Right cardiac atrium (tissue), 5 donors: ENCODE measurements at regions not wholly inside any gene's neighbourhood (a gene's known extent, or its start where the extent isn't known, plus 50 kb on each side); places are given as distances from the start of the nearest gene placed in this dataset.
A peak's percentile ranks its signal among the peaks of the same experiment; 100 is the strongest.

Source experiments
- ATAC-seq, 2 donors: fragments of 200-7000 bp; cut with Tn5 transposase; one replicate each; pipeline versions ENCODE4 v1.8.0 to v1.9.1; 2020; ENCODE audit warnings: moderate library complexity in 2 of 2, mild to moderate bottlenecking in 1 of 2
- DNase-seq, 3 donors: peaks; one replicate each; pipeline ENCODE4 v3.0.0-alpha.2; 2020
- H3K27ac ChIP-seq: one replicate; pipeline ENCODE4 v1.5.1; 2013; ENCODE audit warnings: mild to moderate bottlenecking, low read length, control low read depth, moderate library complexity
- H3K27me3 ChIP-seq: one replicate; pipeline ENCODE4 v1.6.1; 2013; ENCODE audit not compliant: control insufficient read depth, insufficient read depth
- H3K4me1 ChIP-seq: one replicate; pipeline ENCODE4 v1.6.1; 2013; ENCODE audit warnings: low read length; ENCODE audit not compliant: control insufficient read depth, insufficient read depth
- H3K4me3 ChIP-seq: one replicate; pipeline ENCODE4 v1.5.1; 2013; ENCODE audit warnings: low read length, control low read depth
- H3K9me3 ChIP-seq: one replicate; pipeline ENCODE4 v1.6.1; 2013; ENCODE audit warnings: low read length; ENCODE audit not compliant: control insufficient read depth
- WGBS: extraction: QIAGEN DNeasy Blood & Tissue Kit; methylation state at CpG from one replicate; pipeline ENCODE4 v1.1.7; 2013; 5-methylcytosine and 5-hydroxymethylcytosine counted together
- intact Hi-C, 4 donors: fragments of 100-400 bp; cut with DNase I; formaldehyde crosslinking; loops; one replicate each; pipeline versions ENCODE4 v1.11.0 to v1.14.0; 2022 to 2023
- donor health status: healthy with polysubstance abuse.
- donor health status: DM: no; HTN: yes; CAD: no.
- donor health status: DM: no; HTN: no; CAD: no.
- donor health status: DM: no; HTN: yes; CAD: no; lungs with severe emphysema.
- donor health status: DM: yes; HTN: yes; CAD: no.

DNA sequence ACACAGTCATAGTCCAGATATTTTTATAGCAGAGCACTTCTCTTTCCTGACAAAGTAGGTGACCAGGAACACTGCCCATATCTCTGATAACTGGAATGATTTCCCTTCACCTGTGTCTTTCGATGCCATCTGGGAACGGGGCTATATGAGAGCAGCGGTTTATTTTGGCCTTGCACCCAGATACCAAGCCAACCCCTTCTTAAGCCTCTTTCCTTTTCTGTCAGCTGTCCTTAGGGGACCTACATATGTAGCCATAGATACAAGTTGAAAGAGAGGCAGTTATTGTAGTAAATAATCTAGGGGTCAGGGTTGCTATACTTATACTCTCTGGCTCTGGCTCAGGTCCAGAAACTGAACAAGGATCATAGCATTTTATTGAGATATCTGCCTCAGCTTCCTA, 128.8 kb downstream of the NHLRC3 start:
- no peak overlapping the region for H3K27ac ChIP-seq
- no peak overlapping the region for H3K4me3 ChIP-seq
- no peaks in the 10 kb centered on the region for H3K27me3 ChIP-seq
- H3K9me3 ChIP-seq: no peaks in the 10 kb centered on the region
- H3K4me1 ChIP-seq: no peaks in the 10 kb centered on the region
- intact Hi-C loops: no loop called here
- ATAC-seq (no peak), DNase-seq (no peak)
- WGBS: 56% methylated on average over 3 of the region's 3 CpGs

DNA sequence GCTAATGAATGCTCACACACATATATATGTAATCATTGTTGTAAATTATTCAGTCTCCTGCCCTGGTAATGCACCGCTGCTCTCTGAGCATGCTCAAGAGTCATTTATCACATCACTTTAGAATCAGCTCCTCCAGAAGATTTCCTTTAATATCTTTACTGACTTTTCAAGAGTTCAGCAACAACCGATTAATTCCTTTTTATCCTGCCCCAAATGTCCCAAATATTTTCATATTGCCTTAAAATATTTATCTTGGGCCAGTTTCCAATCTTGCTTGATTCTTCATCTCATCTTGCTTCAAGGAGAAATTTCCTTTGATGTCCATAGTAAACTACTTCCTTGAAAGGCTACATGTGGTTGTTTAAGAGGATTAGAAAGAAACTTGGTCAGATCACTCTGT, 132.5 kb downstream of the NHLRC3 start:
- Histone ChIP-seq H3K4me1 (no peaks in the 10 kb centered on the region), H3K27ac (no peak overlapping the region), H3K27me3 (no peaks in the 10 kb centered on the region), H3K9me3 (no peaks in the 10 kb centered on the region), H3K4me3 (no peak overlapping the region)
- ATAC-seq: no peak
- intact Hi-C loops: no loop called here
- 84% methylated on average over 2 of the region's 2 CpGs for WGBS
- DNase-seq: no peak

DNA sequence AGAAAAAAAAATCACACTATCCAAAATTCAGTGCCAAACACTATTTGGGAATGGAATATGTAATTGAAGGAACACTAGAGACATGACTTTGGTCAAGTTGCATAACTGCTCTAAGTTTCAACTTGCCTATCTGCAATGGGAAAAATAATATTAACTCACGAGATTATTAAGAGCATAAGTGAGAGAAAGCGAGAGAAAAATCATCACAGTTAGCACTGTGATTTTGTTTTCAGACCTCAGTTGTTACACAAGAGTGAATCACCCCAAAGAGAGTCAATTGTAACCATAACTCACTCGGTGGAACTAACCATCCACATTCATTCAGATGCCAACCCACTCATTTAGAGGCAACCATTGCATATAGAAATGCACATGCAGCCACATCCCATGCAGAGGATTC, 147.1 kb downstream of the NHLRC3 start:
- H3K9me3 ChIP-seq: no peaks in the 10 kb centered on the region
- 59% methylated on average over 3 of the region's 3 CpGs for WGBS
- DNase-seq (no peak), ATAC-seq (peak; percentile 57 to 89)
- H3K4me1 ChIP-seq: peaks cover 2% of the 10 kb centered on the region
- H3K27me3 ChIP-seq: no peaks in the 10 kb centered on the region
- no peak overlapping the region for H3K4me3 ChIP-seq
- intact Hi-C loops: no loop called here
- H3K27ac ChIP-seq: peak overlapping the region; percentile 9

DNA sequence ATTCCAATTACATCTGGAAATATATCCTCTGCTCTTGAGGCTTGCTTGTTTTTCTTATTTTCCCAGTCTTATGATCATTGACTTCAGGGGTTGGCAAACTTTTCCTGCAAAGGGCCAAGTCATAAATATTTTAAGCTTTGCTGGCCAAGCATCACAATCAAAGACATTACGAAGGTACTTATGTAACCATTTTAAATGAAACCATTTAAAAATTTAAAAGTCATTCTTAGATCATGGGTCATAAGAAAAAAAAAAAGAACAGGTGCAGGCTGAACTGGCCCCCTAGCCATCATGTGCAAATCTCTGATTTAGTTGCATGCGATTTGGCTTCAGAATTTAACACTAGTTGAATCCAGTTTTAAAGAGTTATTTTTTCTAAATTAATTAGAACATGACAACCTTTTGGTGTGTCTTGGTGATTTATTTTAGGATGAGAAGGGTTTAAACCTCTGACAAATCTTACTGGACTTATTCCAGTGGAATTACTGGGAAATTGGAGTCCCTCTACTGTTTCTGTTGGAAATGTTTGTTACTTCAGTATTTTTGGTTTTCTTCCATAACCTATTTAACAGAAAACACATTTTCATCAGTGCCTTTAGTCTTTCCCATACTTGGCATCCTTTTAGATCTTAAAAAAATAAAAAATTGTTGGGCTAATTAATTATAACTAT, 148.1 kb downstream of the NHLRC3 start:
- H3K27ac ChIP-seq: no peak overlapping the region
- H3K4me1 ChIP-seq: peaks cover 2% of the 10 kb centered on the region
- ATAC-seq (peak in 1 of 2 donors; percentile 68), DNase-seq (no peak)
- H3K9me3 ChIP-seq: no peaks in the 10 kb centered on the region
- 63% methylated on average over 2 of the region's 2 CpGs for WGBS
- intact Hi-C loops: no loop called here
- no peaks in the 10 kb centered on the region for H3K27me3 ChIP-seq
- no peak overlapping the region for H3K4me3 ChIP-seq

DNA sequence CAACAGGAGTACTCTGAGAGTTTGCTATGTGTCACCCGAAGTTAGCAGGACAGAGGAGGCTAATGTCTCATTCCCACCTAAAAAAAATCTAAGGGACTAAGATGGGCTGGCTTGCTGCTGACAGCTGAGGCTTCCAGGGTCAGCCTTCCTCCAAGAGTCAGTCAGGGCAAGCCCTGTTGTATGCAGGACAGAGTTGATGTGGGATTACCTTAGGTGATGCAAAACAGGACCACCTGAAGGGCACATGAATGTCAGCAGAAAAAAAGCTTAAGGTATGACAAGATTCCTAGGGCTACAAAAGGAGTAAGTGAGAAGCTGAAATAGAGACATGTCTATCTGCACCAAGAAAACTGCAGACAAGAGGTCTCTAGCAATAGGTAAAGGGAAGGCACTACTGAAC, 151.5 kb downstream of the NHLRC3 start:
- ATAC-seq (no peak), DNase-seq (no peak)
- Histone ChIP-seq H3K4me3 (no peak overlapping the region), H3K9me3 (no peaks in the 10 kb centered on the region), H3K27me3 (no peaks in the 10 kb centered on the region), H3K4me1 (peaks cover 2% of the 10 kb centered on the region), H3K27ac (no peak overlapping the region)
- WGBS: 79% methylated on average over 1 of the region's 1 CpG
- intact Hi-C loops: no loop called here

DNA sequence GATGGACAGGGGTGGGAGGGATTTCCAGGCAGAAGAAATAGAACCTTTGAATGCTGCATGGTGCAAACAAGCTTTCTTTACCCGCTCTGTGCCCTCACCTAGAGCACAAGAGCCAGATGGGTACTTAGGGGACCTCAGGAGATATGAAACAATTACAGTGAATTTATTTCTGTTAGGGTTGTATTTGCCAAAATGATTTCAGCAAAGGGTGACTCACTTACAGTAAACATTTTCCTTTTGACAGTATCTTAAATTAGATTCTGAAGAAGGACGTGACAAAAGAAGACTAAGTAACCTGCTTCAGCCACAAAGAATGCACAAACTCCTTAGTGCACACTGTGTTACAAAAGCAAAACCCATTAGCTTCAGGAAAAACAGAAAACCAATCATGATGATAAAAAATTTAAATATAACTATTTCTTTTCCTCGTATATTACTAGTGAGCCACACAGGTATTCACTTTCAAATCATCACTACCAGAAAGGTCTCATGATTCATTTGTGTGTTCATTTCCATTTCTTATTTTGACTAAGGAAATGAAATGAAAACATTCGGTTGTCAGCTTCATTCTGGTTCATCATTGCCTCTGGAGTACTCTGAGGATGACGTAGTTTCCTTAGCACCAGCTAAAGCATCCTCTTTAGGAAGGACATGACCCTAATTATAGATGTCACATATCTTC, 158.8 kb downstream of the NHLRC3 start:
- no peak for DNase-seq
- WGBS: 41% methylated on average over 5 of the region's 5 CpGs

DNA sequence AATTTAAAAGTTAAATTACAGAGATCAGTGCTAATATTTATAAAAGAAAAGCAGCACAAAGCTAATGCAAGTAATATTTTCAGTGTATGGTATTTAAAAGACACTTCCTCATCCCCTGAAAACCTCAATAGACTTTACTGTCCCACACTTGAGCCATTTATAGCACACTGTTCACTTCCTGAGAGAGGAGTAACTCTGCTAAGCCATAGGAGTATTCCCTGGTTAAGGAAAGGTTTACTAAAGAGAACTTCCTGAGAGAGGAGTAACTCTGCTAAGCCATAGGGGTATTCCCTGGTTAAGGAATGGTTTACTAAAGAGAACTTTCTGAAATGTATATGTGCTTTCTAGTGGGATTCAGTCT, 159.4 kb downstream of the NHLRC3 start:
- H3K4me1 ChIP-seq: peaks cover 7% of the 10 kb centered on the region
- intact Hi-C loops: no loop called here
- H3K4me3 ChIP-seq: no peak overlapping the region
- H3K27me3 ChIP-seq: no peaks in the 10 kb centered on the region
- no peak for DNase-seq
- ATAC-seq: no peak
- H3K27ac ChIP-seq: no peak overlapping the region
- H3K9me3 ChIP-seq: no peaks in the 10 kb centered on the region

More for the DNA sequence above, 158.8 kb downstream of the NHLRC3 start:
- Histone ChIP-seq H3K9me3 (no peaks in the 10 kb centered on the region), H3K27me3 (no peaks in the 10 kb centered on the region), H3K27ac (no peak overlapping the region), H3K4me3 (no peak overlapping the region), H3K4me1 (peaks cover 7% of the 10 kb centered on the region)
- intact Hi-C loops: no loop called here
- no peak for ATAC-seq

DNA sequence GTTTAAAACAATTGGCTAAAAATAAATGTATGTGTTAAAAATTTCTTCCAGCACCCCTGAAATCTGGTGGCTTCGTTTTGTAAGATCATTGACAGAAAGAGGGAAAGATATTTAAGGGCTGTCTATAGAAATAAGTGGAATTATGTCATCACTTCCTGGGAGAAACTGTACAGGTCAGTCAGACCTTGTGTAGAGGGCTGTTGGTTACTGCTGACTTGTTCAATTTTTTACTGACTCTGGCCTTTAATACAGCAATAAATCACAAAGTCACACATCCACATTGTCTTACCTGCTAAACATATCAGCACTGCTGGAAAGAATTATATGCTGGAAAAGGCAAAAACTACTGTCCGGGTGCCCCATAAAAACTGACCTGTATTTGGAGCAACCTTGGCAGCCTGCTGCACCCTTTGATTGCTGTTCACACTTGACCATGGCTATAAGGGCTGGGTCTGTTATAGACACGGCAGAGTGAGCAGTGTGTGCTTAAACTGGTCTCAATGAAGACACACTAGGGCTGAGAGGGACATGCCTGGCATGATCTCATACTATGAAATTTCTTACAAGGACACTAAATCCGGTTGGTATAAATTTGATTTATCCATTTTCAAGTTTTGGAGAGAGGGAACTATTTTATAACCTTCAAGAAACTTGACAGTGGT, 162.1 kb downstream of the NHLRC3 start:
- no peak overlapping the region for H3K27ac ChIP-seq
- 71% methylated on average over 4 of the region's 4 CpGs for WGBS
- no peaks in the 10 kb centered on the region for H3K9me3 ChIP-seq
- DNase-seq (no peak), ATAC-seq (no peak)
- no peak overlapping the region for H3K4me3 ChIP-seq
- H3K27me3 ChIP-seq: no peaks in the 10 kb centered on the region
- intact Hi-C loops: no loop called here
- H3K4me1 ChIP-seq: peaks cover 7% of the 10 kb centered on the region

DNA sequence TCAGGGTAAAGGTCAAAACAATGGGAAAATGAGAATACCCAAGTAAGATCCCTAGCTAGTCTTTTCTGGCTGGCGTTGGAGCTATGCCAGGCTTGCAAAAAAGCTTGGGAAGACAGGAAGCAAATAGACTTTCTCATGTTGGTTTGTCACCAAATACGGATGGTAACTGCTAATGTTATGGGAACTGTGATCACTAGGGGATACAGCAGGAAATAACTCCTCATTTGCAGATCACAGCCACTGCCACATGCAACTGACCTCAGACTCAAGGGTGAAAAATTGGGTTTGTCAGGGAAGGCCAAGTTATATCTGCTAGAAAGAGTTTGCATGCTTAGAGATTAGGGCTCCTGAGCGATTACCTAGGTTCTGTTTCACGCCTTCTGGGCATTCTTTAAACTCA, 162.9 kb downstream of the NHLRC3 start:
- peak; percentile 22 to 56 (median 41) for DNase-seq
- intact Hi-C loops: no loop called here
- H3K4me3 ChIP-seq: no peak overlapping the region
- peaks cover 7% of the 10 kb centered on the region for H3K4me1 ChIP-seq
- no peak for ATAC-seq
- no peaks in the 10 kb centered on the region for H3K27me3 ChIP-seq
- WGBS: 36% methylated on average over 4 of the region's 4 CpGs
- no peak overlapping the region for H3K27ac ChIP-seq
- no peaks in the 10 kb centered on the region for H3K9me3 ChIP-seq

DNA sequence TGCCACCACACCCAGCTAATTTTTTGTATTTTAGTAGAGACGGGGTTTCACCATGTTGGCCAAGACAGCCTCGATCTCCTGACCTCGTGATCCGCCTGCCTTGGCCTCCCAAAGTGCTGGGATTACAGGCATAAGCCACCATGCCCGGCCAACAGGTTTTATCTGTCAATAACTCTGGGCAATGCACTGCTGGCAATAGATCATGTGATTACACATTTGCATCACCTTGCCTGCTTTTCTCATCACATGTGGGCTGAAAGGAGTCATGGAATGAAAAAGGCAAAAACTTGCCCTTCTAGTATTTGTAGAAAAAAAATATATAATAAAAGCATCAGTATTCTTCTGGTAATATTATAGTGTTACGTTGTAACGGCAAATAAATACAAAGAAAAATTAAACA, 164.5 kb downstream of the NHLRC3 start:
- intact Hi-C loops: no loop called here
- H3K27ac ChIP-seq: no peak overlapping the region
- peaks cover 7% of the 10 kb centered on the region for H3K4me1 ChIP-seq
- DNase-seq (no peak), ATAC-seq (no peak)
- no peak overlapping the region for H3K4me3 ChIP-seq
- H3K9me3 ChIP-seq: no peaks in the 10 kb centered on the region
- no peaks in the 10 kb centered on the region for H3K27me3 ChIP-seq
- WGBS: 97% methylated on average over 7 of the region's 7 CpGs

DNA sequence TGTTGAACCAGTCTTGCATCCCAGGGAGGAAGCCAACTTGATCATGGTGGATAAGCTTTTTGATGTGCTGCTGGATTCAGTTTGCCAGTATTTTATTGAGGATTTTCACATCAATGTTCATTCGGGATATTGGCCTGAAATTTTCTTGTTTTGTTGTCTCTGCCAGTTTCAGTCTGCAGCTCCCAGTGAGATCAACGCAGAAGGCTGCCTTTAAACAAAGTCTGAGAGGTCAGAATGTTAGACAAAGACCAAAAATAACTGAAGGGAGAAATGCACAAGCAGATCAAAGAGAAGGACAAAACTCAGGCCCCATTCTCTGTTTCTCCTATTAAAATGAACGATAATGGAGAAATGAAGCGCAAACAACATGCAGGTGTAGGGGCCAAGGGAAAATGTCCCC, 170.4 kb downstream of the NHLRC3 start:
- Histone ChIP-seq H3K9me3 (no peaks in the 10 kb centered on the region), H3K27ac (no peak overlapping the region), H3K4me3 (no peak overlapping the region), H3K4me1 (peaks cover 5% of the 10 kb centered on the region), H3K27me3 (no peaks in the 10 kb centered on the region)
- 69% methylated on average over 4 of the region's 4 CpGs for WGBS
- ATAC-seq: no peak
- intact Hi-C loops: no loop called here
- DNase-seq: no peak
